ENCODE measurements at regions not wholly inside any gene's neighbourhood (a gene's known extent, or its start where the extent isn't known, plus 50 kb on each side); places are given as distances from the start of the nearest gene placed in this dataset.

- TF ChIP-seq EZH2 (IDR thresholded peaks at IDR 0.05; ENCODE audit: borderline replicate concordance, low read length): no peak
- TF ChIP-seq, protein P1, sequence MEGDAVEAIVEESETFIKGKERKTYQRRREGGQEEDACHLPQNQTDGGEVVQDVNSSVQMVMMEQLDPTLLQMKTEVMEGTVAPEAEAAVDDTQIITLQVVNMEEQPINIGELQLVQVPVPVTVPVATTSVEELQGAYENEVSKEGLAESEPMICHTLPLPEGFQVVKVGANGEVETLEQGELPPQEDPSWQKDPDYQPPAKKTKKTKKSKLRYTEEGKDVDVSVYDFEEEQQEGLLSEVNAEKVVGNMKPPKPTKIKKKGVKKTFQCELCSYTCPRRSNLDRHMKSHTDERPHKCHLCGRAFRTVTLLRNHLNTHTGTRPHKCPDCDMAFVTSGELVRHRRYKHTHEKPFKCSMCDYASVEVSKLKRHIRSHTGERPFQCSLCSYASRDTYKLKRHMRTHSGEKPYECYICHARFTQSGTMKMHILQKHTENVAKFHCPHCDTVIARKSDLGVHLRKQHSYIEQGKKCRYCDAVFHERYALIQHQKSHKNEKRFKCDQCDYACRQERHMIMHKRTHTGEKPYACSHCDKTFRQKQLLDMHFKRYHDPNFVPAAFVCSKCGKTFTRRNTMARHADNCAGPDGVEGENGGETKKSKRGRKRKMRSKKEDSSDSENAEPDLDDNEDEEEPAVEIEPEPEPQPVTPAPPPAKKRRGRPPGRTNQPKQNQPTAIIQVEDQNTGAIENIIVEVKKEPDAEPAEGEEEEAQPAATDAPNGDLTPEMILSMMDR (IDR thresholded peaks at IDR 0.05; ENCODE audit: low read length): no peak
Measured at GRCh38 chr3:74920721-74921350, 306.4 kb upstream of the CNTN3 start.

Data from OCI-LY1 (cell line).